ENCODE measurements at regions not wholly inside any gene's neighbourhood (a gene's known extent, or its start where the extent isn't known, plus 50 kb on each side); places are given as distances from the start of the nearest gene placed in this dataset.
"Not testable (repeated sequence)": the region's sequence is repeated elsewhere in the genome, so short reads cannot be mapped to it uniquely, and the experiment has no call there.

- DNase-seq = no peak
- H3K9me3 Mint-ChIP-seq = no peaks in the 10 kb centered on the region
- H3K36me3 Mint-ChIP-seq (ENCODE audit: low read depth) = no peaks in the 10 kb centered on the region
- H3K4me1 Mint-ChIP-seq (ENCODE audit: low read depth) = no peaks in the 10 kb centered on the region
- peaks cover 22% of the 10 kb centered on the region for H3K27me3 Mint-ChIP-seq
- no peak overlapping the region for H3K4me3 Mint-ChIP-seq
- H3K27ac Mint-ChIP-seq = no peak overlapping the region
Measured at GRCh38 chr15:20642054-20642767, 100.6 kb upstream of the GOLGA6L6 start.

GRCh38 chr15:20640427-20640826 is 98.8 kb upstream of the GOLGA6L6 start:
- not testable (repeated sequence) for DNase-seq; H3K4me1 Mint-ChIP-seq (ENCODE audit: low read depth); H3K36me3 Mint-ChIP-seq (ENCODE audit: low read depth); H3K4me3 Mint-ChIP-seq; H3K9me3 Mint-ChIP-seq; H3K27ac Mint-ChIP-seq
- H3K27me3 Mint-ChIP-seq = peaks cover 22% of the 10 kb centered on the region

GRCh38 chr15:20639224-20639623 is 97.6 kb upstream of the GOLGA6L6 start:
- not testable (repeated sequence) for H3K4me1 Mint-ChIP-seq (ENCODE audit: low read depth); H3K4me3 Mint-ChIP-seq; H3K27ac Mint-ChIP-seq; DNase-seq; H3K36me3 Mint-ChIP-seq (ENCODE audit: low read depth); H3K9me3 Mint-ChIP-seq
- peaks cover 21% of the 10 kb centered on the region for H3K27me3 Mint-ChIP-seq

- DNase-seq; H3K4me3 Mint-ChIP-seq; H3K27ac Mint-ChIP-seq; H3K9me3 Mint-ChIP-seq; H3K36me3 Mint-ChIP-seq (ENCODE audit: low read depth); H3K27me3 Mint-ChIP-seq; H3K4me1 Mint-ChIP-seq (ENCODE audit: low read depth): not testable (repeated sequence)
Measured at GRCh38 chr15:20637499-20637898, 95.9 kb upstream of the GOLGA6L6 start.

GRCh38 chr15:20629526-20629925 is 87.9 kb upstream of the GOLGA6L6 start:
- not testable (repeated sequence) for H3K4me1 Mint-ChIP-seq (ENCODE audit: low read depth)

GRCh38 chr15:20628538-20628937 is 86.9 kb upstream of the GOLGA6L6 start:
- not testable (repeated sequence) for H3K9me3 Mint-ChIP-seq; H3K27me3 Mint-ChIP-seq; H3K36me3 Mint-ChIP-seq (ENCODE audit: low read depth); H3K4me1 Mint-ChIP-seq (ENCODE audit: low read depth); H3K4me3 Mint-ChIP-seq; H3K27ac Mint-ChIP-seq; DNase-seq

More at GRCh38 chr15:20629526-20629925, 87.9 kb upstream of the GOLGA6L6 start:
- not testable (repeated sequence) for H3K27ac Mint-ChIP-seq; H3K27me3 Mint-ChIP-seq; DNase-seq; H3K4me3 Mint-ChIP-seq; H3K36me3 Mint-ChIP-seq (ENCODE audit: low read depth); H3K9me3 Mint-ChIP-seq

GRCh38 chr15:20625469-20625868 is 83.9 kb upstream of the GOLGA6L6 start:
- not testable (repeated sequence) for H3K9me3 Mint-ChIP-seq, H3K4me3 Mint-ChIP-seq, DNase-seq

GRCh38 chr15:20624085-20624484 is 82.5 kb upstream of the GOLGA6L6 start:
- not testable (repeated sequence) for H3K27me3 Mint-ChIP-seq; H3K27ac Mint-ChIP-seq; H3K9me3 Mint-ChIP-seq; H3K4me1 Mint-ChIP-seq (ENCODE audit: low read depth); H3K4me3 Mint-ChIP-seq; H3K36me3 Mint-ChIP-seq (ENCODE audit: low read depth)
- DNase-seq = peak; percentile 33

More at GRCh38 chr15:20625469-20625868, 83.9 kb upstream of the GOLGA6L6 start:
- not testable (repeated sequence) for H3K27me3 Mint-ChIP-seq; H3K4me1 Mint-ChIP-seq (ENCODE audit: low read depth); H3K27ac Mint-ChIP-seq; H3K36me3 Mint-ChIP-seq (ENCODE audit: low read depth)

- not testable (repeated sequence) for H3K27me3 Mint-ChIP-seq; H3K4me1 Mint-ChIP-seq (ENCODE audit: low read depth); H3K4me3 Mint-ChIP-seq; H3K27ac Mint-ChIP-seq; DNase-seq; H3K36me3 Mint-ChIP-seq (ENCODE audit: low read depth); H3K9me3 Mint-ChIP-seq
Measured at GRCh38 chr15:20622117-20622516, 80.5 kb upstream of the GOLGA6L6 start.

- DNase-seq; H3K4me1 Mint-ChIP-seq (ENCODE audit: low read depth); H3K36me3 Mint-ChIP-seq (ENCODE audit: low read depth); H3K27me3 Mint-ChIP-seq; H3K4me3 Mint-ChIP-seq; H3K27ac Mint-ChIP-seq; H3K9me3 Mint-ChIP-seq: not testable (repeated sequence)
Measured at GRCh38 chr15:20614549-20614948, 72.9 kb upstream of the GOLGA6L6 start.

GRCh38 chr15:20612796-20613195 is 71.2 kb upstream of the GOLGA6L6 start:
- not testable (repeated sequence) for DNase-seq; H3K4me3 Mint-ChIP-seq; H3K4me1 Mint-ChIP-seq (ENCODE audit: low read depth); H3K27ac Mint-ChIP-seq; H3K36me3 Mint-ChIP-seq (ENCODE audit: low read depth); H3K9me3 Mint-ChIP-seq; H3K27me3 Mint-ChIP-seq

- not testable (repeated sequence) for H3K27me3 Mint-ChIP-seq; H3K9me3 Mint-ChIP-seq; H3K36me3 Mint-ChIP-seq (ENCODE audit: low read depth); H3K4me3 Mint-ChIP-seq; H3K4me1 Mint-ChIP-seq (ENCODE audit: low read depth); H3K27ac Mint-ChIP-seq; DNase-seq
Measured at GRCh38 chr15:20612356-20612755, 70.8 kb upstream of the GOLGA6L6 start.

GRCh38 chr15:20611667-20612290 is 70.2 kb upstream of the GOLGA6L6 start:
- H3K4me1 Mint-ChIP-seq (ENCODE audit: low read depth); H3K9me3 Mint-ChIP-seq; H3K27me3 Mint-ChIP-seq; H3K36me3 Mint-ChIP-seq (ENCODE audit: low read depth); DNase-seq; H3K27ac Mint-ChIP-seq; H3K4me3 Mint-ChIP-seq: not testable (repeated sequence)

- not testable (repeated sequence) for H3K36me3 Mint-ChIP-seq (ENCODE audit: low read depth); H3K4me3 Mint-ChIP-seq; H3K27ac Mint-ChIP-seq; H3K4me1 Mint-ChIP-seq (ENCODE audit: low read depth); H3K27me3 Mint-ChIP-seq; H3K9me3 Mint-ChIP-seq; DNase-seq
Measured at GRCh38 chr15:20608179-20608578, 66.6 kb upstream of the GOLGA6L6 start.

GRCh38 chr15:20597245-20597644 is 55.6 kb upstream of the GOLGA6L6 start:
- not testable (repeated sequence) for H3K27ac Mint-ChIP-seq; H3K9me3 Mint-ChIP-seq; H3K4me1 Mint-ChIP-seq (ENCODE audit: low read depth); H3K36me3 Mint-ChIP-seq (ENCODE audit: low read depth); H3K4me3 Mint-ChIP-seq; H3K27me3 Mint-ChIP-seq; DNase-seq

- not testable (repeated sequence) for H3K9me3 Mint-ChIP-seq; H3K27ac Mint-ChIP-seq; H3K27me3 Mint-ChIP-seq; DNase-seq; H3K4me1 Mint-ChIP-seq (ENCODE audit: low read depth); H3K36me3 Mint-ChIP-seq (ENCODE audit: low read depth); H3K4me3 Mint-ChIP-seq
Measured at GRCh38 chr15:20594219-20594618, 52.6 kb upstream of the GOLGA6L6 start.

Measured in activated T-cell treated with anti-CD3 and anti-CD28 coated beads, Interleukin-2, amount 50 U/mL, for 24 hours (primary cell).